H1 (cell line): ENCODE measurements at regions not wholly inside any gene's neighbourhood (a gene's known extent, or its start where the extent isn't known, plus 50 kb on each side); places are given as distances from the start of the nearest gene placed in this dataset.

Experiments
- CTCF ChIA-PET: fragments of 300-600 bp; sonication (Branson Sonifier 250); formaldehyde crosslinking; loops from one replicate; lab custom pipeline; 2021; ENCODE audit not compliant: partially characterized antibody; lab: Charles Lee
- POLR2A ChIA-PET: fragments of 300-600 bp; sonication (Branson Sonifier 250); formaldehyde crosslinking; loops from one replicate; lab custom pipeline; 2021; ENCODE audit warnings: inconsistent platforms; ENCODE audit not compliant: partially characterized antibody; lab: Charles Lee
- DNase-seq, 2 experiments: peaks; one replicate each; pipeline versions ENCODE4 v3.0.0 to v3.0.0-alpha.2; 2010 to 2022; ENCODE audit warnings: low spot score in 2 of 2, low read depth in 1 of 2, mixed read lengths in 1 of 2
- FAIRE-seq: peaks from 2 replicates; lab custom pipeline; 2011; peaks lifted over from hg19 to GRCh38; lab: Jason Lieb, UNC
- H2AFZ ChIP-seq: 2 replicates; pipeline ENCODE4 v1.8.1; 2012; ENCODE audit warnings: low read length, inconsistent platforms
- H2AK5ac ChIP-seq: 2 replicates; pipeline ENCODE4 v1.6.1; 2013; ENCODE audit warnings: low read depth, low read length
- H2BK120ac ChIP-seq: replicated peaks from 2 replicates; pipeline ENCODE3; 2013; ENCODE audit warnings: low read depth, low read length, inconsistent platforms
- H2BK12ac ChIP-seq: 2 replicates; pipeline ENCODE4 v1.6.1; 2013; ENCODE audit warnings: low read depth, low read length
- H2BK15ac ChIP-seq: 2 replicates; pipeline ENCODE4 v1.6.1; 2013; ENCODE audit warnings: low read length
- H2BK20ac ChIP-seq: 2 replicates; pipeline ENCODE4 v1.6.1; 2013; ENCODE audit warnings: low read length
- H2BK5ac ChIP-seq: 2 replicates; pipeline ENCODE4 v1.6.1; 2013; ENCODE audit warnings: low read depth, low read length
- H3K14ac ChIP-seq: 2 replicates; pipeline ENCODE4 v1.6.1; 2013; ENCODE audit warnings: inconsistent platforms; ENCODE audit not compliant: insufficient read length
- H3K18ac ChIP-seq: 2 replicates; pipeline ENCODE4 v1.6.1; 2013; ENCODE audit warnings: low read length; ENCODE audit errors: extremely low read depth
- H3K23ac ChIP-seq: 2 replicates; pipeline ENCODE4 v1.6.1; 2013; ENCODE audit warnings: inconsistent platforms; ENCODE audit not compliant: insufficient read length
- H3K23me2 ChIP-seq: 2 replicates; pipeline ENCODE4 v1.6.1; 2013; ENCODE audit warnings: low read depth, low read length
- H3K27ac ChIP-seq: 2 replicates; pipeline ENCODE4 v1.6.1; 2011; ENCODE audit warnings: low read depth, low read length, inconsistent platforms
- H3K27me3 ChIP-seq, 4 experiments: replicated peaks in 1 of 4; 1 replicate in 1 of 4; 2 replicates in 3 of 4; pipeline versions ENCODE4 v1.6.1 to v1.8.1; 2011 to 2013; ENCODE audit warnings: low read length in 3 of 4, mild to moderate bottlenecking in 3 of 4, inconsistent platforms in 2 of 4, mixed read lengths in 2 of 4, moderate library complexity in 1 of 4; ENCODE audit not compliant: control insufficient read depth in 3 of 4, insufficient read depth in 3 of 4; ENCODE audit errors: extremely low read depth in 1 of 4
- H3K36me3 ChIP-seq, 4 experiments: 2 replicates each; pipeline versions ENCODE4 v1.6.1 to v1.8.1; 2011 to 2013; ENCODE audit warnings: mild to moderate bottlenecking in 4 of 4, low read length in 3 of 4, moderate library complexity in 2 of 4, control low read depth in 1 of 4, inconsistent platforms in 1 of 4; ENCODE audit not compliant: insufficient read depth in 4 of 4, control insufficient read depth in 2 of 4
- H3K4ac ChIP-seq: replicated peaks from 2 replicates; pipeline ENCODE3; 2013; ENCODE audit warnings: low read length, low read depth, mixed read lengths, inconsistent platforms; ENCODE audit not compliant: insufficient read length
- H3K4me1 ChIP-seq, 4 experiments: replicated peaks in 1 of 4; 1 replicate in 1 of 4; 2 replicates in 3 of 4; pipeline versions ENCODE4 v1.6.1 to v1.8.1; 2011 to 2013; ENCODE audit warnings: low read length in 3 of 4, inconsistent platforms in 2 of 4, mixed read lengths in 1 of 4; ENCODE audit not compliant: insufficient read depth in 4 of 4, control insufficient read depth in 3 of 4
- H3K4me2 ChIP-seq, 2 experiments: 2 replicates each; pipeline versions ENCODE4 v1.6.1 to v1.8.1; 2011 to 2013; ENCODE audit warnings: low read depth in 2 of 2, low read length in 2 of 2, control low read depth in 1 of 2, inconsistent platforms in 1 of 2, mild to moderate bottlenecking in 1 of 2; ENCODE audit not compliant: insufficient read depth in 1 of 2
- H3K4me3 ChIP-seq, 4 experiments: fragments of 200-600, 300-600 bp in 1 of 4; sonication (generic), shearing (Covaris generic), sonication (Bioruptor Twin) in 1 of 4; 2 replicates each; pipeline versions ENCODE4 v1.5.1 to v1.8.1; 2011 to 2016; ENCODE audit warnings: low read length in 4 of 4, low read depth in 3 of 4, control low read depth in 2 of 4, inconsistent platforms in 2 of 4, mild to moderate bottlenecking in 2 of 4, mixed read lengths in 1 of 4, moderate library complexity in 1 of 4; ENCODE audit not compliant: insufficient read depth in 2 of 4; ENCODE audit errors: extremely low read depth in 1 of 4
- H3K56ac ChIP-seq: replicated peaks from 2 replicates; pipeline ENCODE3; 2013; ENCODE audit warnings: low read depth, mild to moderate bottlenecking, mixed read lengths, low read length, inconsistent platforms; ENCODE audit not compliant: insufficient read length
- H3K79me1 ChIP-seq: 2 replicates; pipeline ENCODE4 v1.6.1; 2013; ENCODE audit warnings: low read depth, low read length, control low read depth
- H3K79me2 ChIP-seq, 2 experiments: 2 replicates each; pipeline versions ENCODE4 v1.6.1 to v1.8.1; 2012 to 2013; ENCODE audit warnings: low read length in 2 of 2, mild to moderate bottlenecking in 2 of 2, inconsistent platforms in 1 of 2; ENCODE audit not compliant: insufficient read depth in 2 of 2, control insufficient read depth in 1 of 2
- H3K9ac ChIP-seq, 4 experiments: replicated peaks in 1 of 4; 1 replicate in 1 of 4; 2 replicates in 3 of 4; pipeline versions ENCODE4 v1.6.1 to v1.8.1; 2011 to 2013; ENCODE audit warnings: low read depth in 3 of 4, low read length in 3 of 4, control low read depth in 2 of 4, mild to moderate bottlenecking in 2 of 4, moderate library complexity in 2 of 4, inconsistent platforms in 1 of 4; ENCODE audit errors: extremely low read depth in 1 of 4
- H3K9me3 ChIP-seq, 2 experiments: 2 replicates each; pipeline versions ENCODE4 v1.6.1 to v1.8.1; 2012 to 2013; ENCODE audit warnings: mild to moderate bottlenecking in 2 of 2, moderate library complexity in 2 of 2, control low read depth in 1 of 2, inconsistent platforms in 1 of 2, low read depth in 1 of 2, low read length in 1 of 2, mixed read lengths in 1 of 2; ENCODE audit not compliant: insufficient read depth in 2 of 2
- H4K20me1 ChIP-seq, 2 experiments: replicated peaks in 1 of 2; 2 replicates each; pipeline versions ENCODE3 to v1.8.1; 2011 to 2013; ENCODE audit warnings: inconsistent platforms in 2 of 2, low read length in 2 of 2, mild to moderate bottlenecking in 1 of 2; ENCODE audit not compliant: insufficient read depth in 2 of 2, control insufficient read depth in 1 of 2
- H4K5ac ChIP-seq: 2 replicates; pipeline ENCODE4 v1.6.1; 2013; ENCODE audit warnings: low read length, low read depth, mixed read lengths, inconsistent platforms; ENCODE audit not compliant: insufficient read length
- H4K8ac ChIP-seq: 2 replicates; pipeline ENCODE4 v1.8.0; 2013; ENCODE audit warnings: mild to moderate bottlenecking, moderate library complexity, low read length, inconsistent platforms; ENCODE audit not compliant: insufficient read depth; ENCODE audit errors: extremely low read depth
- H4K91ac ChIP-seq: replicated peaks from 2 replicates; pipeline ENCODE3; 2013; ENCODE audit warnings: low read length, mixed read lengths, inconsistent platforms; ENCODE audit not compliant: insufficient read length
- ASH2L ChIP-seq: fragments of 200-600, 300-600 bp; sonication (generic); IDR thresholded peaks from one replicate; pipeline ENCODE4 v1.7.1; 2017; ENCODE audit warnings: low read length
- CBX5 ChIP-seq: fragments of 300-800, 300-1000 bp; sonication (generic); IDR thresholded peaks from 2 replicates; pipeline ENCODE4 v1.7.1; 2016; ENCODE audit warnings: antibody characterized with exemption, low read length, low read depth
- EZH2 ChIP-seq: fragments of 200-600 bp; sonication (generic); IDR thresholded peaks from 2 replicates; pipeline ENCODE4 v1.7.1; 2012; ENCODE audit warnings: low read depth, mild to moderate bottlenecking, moderate library complexity, low read length, inconsistent platforms; ENCODE audit not compliant: severe bottlenecking
- HDAC2 ChIP-seq, 2 experiments: fragments of 300-600 bp in 1 of 2; sonication (generic) in 1 of 2; IDR thresholded peaks; 2 replicates each; pipeline ENCODE4 v1.6.1; 2011 to 2012; ENCODE audit warnings: low read depth in 2 of 2, low read length in 2 of 2, mild to moderate bottlenecking in 2 of 2, moderate library complexity in 2 of 2, borderline replicate concordance in 1 of 2, inconsistent platforms in 1 of 2
- POU5F1 ChIP-seq: IDR thresholded peaks from 2 replicates; pipeline ENCODE4 v1.6.1; 2011; ENCODE audit warnings: low read depth, mild to moderate bottlenecking, low read length, moderate library complexity
- RFX5 ChIP-seq: IDR thresholded peaks from 2 replicates; pipeline ENCODE4 v1.6.1; 2011; ENCODE audit warnings: low read depth, low read length, improper control_type of control experiment, borderline replicate concordance
- SIRT6 ChIP-seq: IDR thresholded peaks from one replicate; pipeline ENCODE4 v1.7.1; 2012; ENCODE audit warnings: low read length, inconsistent platforms
- SP1 ChIP-seq: IDR thresholded peaks from 2 replicates; pipeline ENCODE4 v1.6.1; 2011; ENCODE audit warnings: low read depth, low read length
- SUZ12 ChIP-seq: fragments of 200-600 bp; sonication (generic); IDR thresholded peaks from 2 replicates; pipeline ENCODE4 v1.6.1; 2012; ENCODE audit warnings: mild to moderate bottlenecking, inconsistent platforms, low read length, moderate library complexity, mixed read lengths
- TEAD4 ChIP-seq: IDR thresholded peaks from 2 replicates; pipeline ENCODE4 v1.6.1; 2012; ENCODE audit warnings: low read depth, low read length, inconsistent platforms, mixed read lengths
- YY1 ChIP-seq: IDR thresholded peaks from 2 replicates; pipeline ENCODE4 v1.6.1; 2011; ENCODE audit warnings: low read depth, mild to moderate bottlenecking, low read length
- WGBS, 2 experiments: shearing (Covaris generic) in 1 of 2; methylation state at CpG; one replicate each; pipeline versions ENCODE4 v1.1.6 to v1.1.7; 2013 to 2015; ENCODE audit warnings: low lambda C conversion rate in 2 of 2, mixed read lengths in 2 of 2, inconsistent platforms in 1 of 2, low coverage in 1 of 2, missing lambda C conversion rate in 1 of 2; ENCODE audit not compliant: insufficient replicate concordance in 2 of 2, insufficient coverage in 1 of 2, insufficient read length in 1 of 2; ENCODE audit errors: extremely low coverage in 1 of 2, missing lambda C conversion rate in 1 of 2; 5-methylcytosine and 5-hydroxymethylcytosine counted together
- TF ChIP-seq, protein P1 (sequence below): IDR thresholded peaks from 2 replicates; pipeline ENCODE4 v1.6.1; 2011; ENCODE audit warnings: low read length, improper control_type of control experiment

DNA sequence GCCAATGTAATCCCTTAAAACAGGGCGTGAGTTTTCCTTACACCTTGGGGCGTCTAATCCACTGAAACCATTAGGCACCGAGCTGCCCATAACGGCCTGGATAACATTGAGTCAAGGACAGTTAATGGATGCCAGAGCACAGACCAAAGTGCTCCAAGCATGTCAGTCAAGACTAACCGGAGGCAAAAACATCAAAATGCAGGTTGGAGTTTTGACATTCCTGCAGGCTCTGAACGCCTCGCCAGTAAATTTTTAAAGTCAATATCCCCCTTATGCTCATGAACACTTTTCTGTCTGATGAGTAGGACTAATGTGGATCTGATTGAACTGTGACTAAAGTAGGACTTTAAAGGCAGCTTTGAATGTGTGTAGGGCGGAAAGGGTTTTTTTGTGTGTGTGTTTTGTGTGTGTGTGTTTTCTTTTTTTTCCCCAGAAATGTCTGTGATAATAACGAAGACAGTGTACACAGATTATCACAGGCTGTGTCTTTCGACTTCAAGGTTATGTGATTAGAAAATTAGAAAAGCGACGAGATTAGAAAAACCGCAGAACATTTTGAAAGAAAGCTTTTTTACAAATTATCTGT lies 194.2 kb upstream of the PROX1 start:
- DNase-seq: no peak
- no peak overlapping the region for H2BK20ac ChIP-seq
- no peak overlapping the region for H4K5ac ChIP-seq
- POLR2A ChIA-PET: no interaction called here
- H3K4me2 ChIP-seq: no peak overlapping the region
- H3K4ac ChIP-seq: no peak overlapping the region
- CTCF ChIA-PET: no interaction called here
- no peaks in the 10 kb centered on the region for H3K4me1 ChIP-seq
- no peak for TF ChIP-seq RFX5
- no peak for TF ChIP-seq SIRT6
- TF ChIP-seq ASH2L: no peak
- no peak for TF ChIP-seq POU5F1
- TF ChIP-seq SP1: no peak
- no peak for TF ChIP-seq TEAD4
- TF ChIP-seq, protein P1, sequence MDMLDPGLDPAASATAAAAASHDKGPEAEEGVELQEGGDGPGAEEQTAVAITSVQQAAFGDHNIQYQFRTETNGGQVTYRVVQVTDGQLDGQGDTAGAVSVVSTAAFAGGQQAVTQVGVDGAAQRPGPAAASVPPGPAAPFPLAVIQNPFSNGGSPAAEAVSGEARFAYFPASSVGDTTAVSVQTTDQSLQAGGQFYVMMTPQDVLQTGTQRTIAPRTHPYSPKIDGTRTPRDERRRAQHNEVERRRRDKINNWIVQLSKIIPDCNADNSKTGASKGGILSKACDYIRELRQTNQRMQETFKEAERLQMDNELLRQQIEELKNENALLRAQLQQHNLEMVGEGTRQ: no peak
- no peak for TF ChIP-seq YY1
- TF ChIP-seq EZH2: no peak
- TF ChIP-seq HDAC2 (IDR thresholded peaks at IDR 0.05; ENCODE audit: borderline replicate concordance in 1 of 2, low read depth in 2 of 2, low read length in 2 of 2): no peak
- TF ChIP-seq SUZ12: no peak
- TF ChIP-seq CBX5: no peak
- H3K23ac ChIP-seq: no peak overlapping the region
- no peak overlapping the region for H3K14ac ChIP-seq
- H4K8ac ChIP-seq: no peak overlapping the region
- H3K23me2 ChIP-seq: no peaks in the 10 kb centered on the region
- H3K9me3 ChIP-seq: no peaks in the 10 kb centered on the region
- no peaks in the 10 kb centered on the region for H4K20me1 ChIP-seq
- no peak overlapping the region for H3K27ac ChIP-seq
- no peak overlapping the region for H2BK15ac ChIP-seq
- 0 out of 2 replicates have a peak overlapping the region, but pooled peaks have one; percentile 40 for H2AFZ ChIP-seq
- no peak overlapping the region for H2AK5ac ChIP-seq
- no peaks in the 10 kb centered on the region for H3K27me3 ChIP-seq
- no peak overlapping the region for H2BK5ac ChIP-seq
- no peak overlapping the region for H3K18ac ChIP-seq
- no peak overlapping the region for H3K4me3 ChIP-seq
- no peak overlapping the region for H3K56ac ChIP-seq
- no peaks in the 10 kb centered on the region for H3K79me2 ChIP-seq
- no peaks in the 10 kb centered on the region for H3K79me1 ChIP-seq
- H4K91ac ChIP-seq: no peak overlapping the region
- H3K9ac ChIP-seq: no peak overlapping the region
- no peak overlapping the region for H2BK120ac ChIP-seq
- no peak for FAIRE-seq
- H2BK12ac ChIP-seq: no peak overlapping the region
- H3K36me3 ChIP-seq: no peaks in the 10 kb centered on the region
- 90% methylated on average over 13 of the region's 13 CpGs; no CpG with 5 or more reads in 1 of the 2 experiments for WGBS, 2 experiments
